Choroid plexus epithelial cell (primary cell): ENCODE measurements at regions not wholly inside any gene's neighbourhood (a gene's known extent, or its start where the extent isn't known, plus 50 kb on each side); places are given as distances from the start of the nearest gene placed in this dataset.

Source experiments
- DNase-seq: peaks from one replicate; pipeline ENCODE4 v3.0.0-alpha.2; 2010; ENCODE audit warnings: low read depth
- H3K4me3 ChIP-seq: 2 replicates; pipeline ENCODE4 v1.5.1; 2011; ENCODE audit warnings: low read depth, mild to moderate bottlenecking, control low read depth, low read length, moderate library complexity
- CTCF ChIP-seq: conservative IDR thresholded peaks from 2 replicates; pipeline ENCODE4 v1.5.1; 2011; ENCODE audit warnings: low read depth, mild to moderate bottlenecking, control low read depth, inconsistent platforms, low read length, moderate library complexity

GRCh38 chr13:80203496-80203895 is 137.4 kb downstream of the SPRY2 start:
- no peak overlapping the region for H3K4me3 ChIP-seq
- DNase-seq: peak; percentile 36
- TF ChIP-seq CTCF: no peak

- no peak overlapping the region for H3K4me3 ChIP-seq
- no peak for DNase-seq
- TF ChIP-seq CTCF: no peak
Measured at GRCh38 chr13:80201694-80202468, 139.0 kb downstream of the SPRY2 start.

GRCh38 chr13:80199585-80200292 is 141.2 kb downstream of the SPRY2 start:
- no peak for DNase-seq

GRCh38 chr13:80199067-80199466 is 141.9 kb downstream of the SPRY2 start:
- H3K4me3 ChIP-seq: no peak overlapping the region
- no peak for TF ChIP-seq CTCF
- DNase-seq: no peak

More at GRCh38 chr13:80199585-80200292, 141.2 kb downstream of the SPRY2 start:
- H3K4me3 ChIP-seq: no peak overlapping the region
- no peak for TF ChIP-seq CTCF

- DNase-seq: no peak
- H3K4me3 ChIP-seq: no peak overlapping the region
- TF ChIP-seq CTCF: no peak
Measured at GRCh38 chr13:80196756-80197155, 144.2 kb downstream of the SPRY2 start.

- no peak overlapping the region for H3K4me3 ChIP-seq
- no peak for DNase-seq
- no peak for TF ChIP-seq CTCF
Measured at GRCh38 chr13:80195649-80196048, 145.3 kb downstream of the SPRY2 start.
